Left lung (tissue), 4 donors: ENCODE measurements at regions not wholly inside any gene's neighbourhood (a gene's known extent, or its start where the extent isn't known, plus 50 kb on each side); places are given as distances from the start of the nearest gene placed in this dataset.

ENCODE experiments used
- ATAC-seq: fragments of 200-7000 bp; cut with Tn5 transposase; one replicate; pipeline ENCODE4 v1.9.1; 2020; ENCODE audit warnings: moderate library complexity
- DNase-seq, 4 donors: peaks; one replicate each; pipeline ENCODE4 v3.0.0-alpha.2; 2013 to 2020
- H3K27ac ChIP-seq, 2 donors: fragments of 200-600 bp; sonication (generic) in 1 of 2; one replicate each; pipeline versions ENCODE4 v1.5.0 to v1.8.0; 2020 to 2021
- H3K27me3 ChIP-seq, 2 donors: fragments of 200-600 bp; sonication (generic) in 1 of 2; one replicate each; pipeline versions ENCODE4 v1.5.0 to v1.8.0; 2020 to 2021
- H3K36me3 ChIP-seq, 2 donors: fragments of 200-600 bp; sonication (generic) in 1 of 2; one replicate each; pipeline versions ENCODE4 v1.5.0 to v1.8.0; 2020 to 2021
- H3K4me1 ChIP-seq, 2 donors: fragments of 200-600 bp; one replicate each; pipeline ENCODE4 v1.8.0; 2021
- H3K4me3 ChIP-seq, 2 donors: fragments of 200-600 bp; sonication (generic) in 1 of 2; one replicate each; pipeline versions ENCODE4 v1.5.0 to v1.8.0; 2020 to 2021; ENCODE audit warnings: mild to moderate bottlenecking in 1 of 2
- H3K9me3 ChIP-seq, 2 donors: fragments of 200-600 bp; sonication (generic) in 1 of 2; one replicate each; pipeline versions ENCODE4 v1.5.0 to v1.8.0; 2020 to 2021
- intact Hi-C, 2 donors: fragments of 100-400 bp; cut with DNase I; formaldehyde crosslinking; loops; one replicate each; pipeline versions ENCODE4 v1.11.2 to v1.14.2; 2022
- TF ChIP-seq, protein P1 (sequence below), 2 donors: fragments of 200-600 bp; sonication (generic) in 1 of 2; IDR thresholded peaks; one replicate each; pipeline versions ENCODE4 v1.5.0 to v1.8.0; 2021; ENCODE audit warnings: antibody characterized with exemption in 2 of 2
- donor health status: DM: no; HTN: yes; CAD: no.
- donor health status: DM: no; HTN: no; CAD: no.

DNA sequence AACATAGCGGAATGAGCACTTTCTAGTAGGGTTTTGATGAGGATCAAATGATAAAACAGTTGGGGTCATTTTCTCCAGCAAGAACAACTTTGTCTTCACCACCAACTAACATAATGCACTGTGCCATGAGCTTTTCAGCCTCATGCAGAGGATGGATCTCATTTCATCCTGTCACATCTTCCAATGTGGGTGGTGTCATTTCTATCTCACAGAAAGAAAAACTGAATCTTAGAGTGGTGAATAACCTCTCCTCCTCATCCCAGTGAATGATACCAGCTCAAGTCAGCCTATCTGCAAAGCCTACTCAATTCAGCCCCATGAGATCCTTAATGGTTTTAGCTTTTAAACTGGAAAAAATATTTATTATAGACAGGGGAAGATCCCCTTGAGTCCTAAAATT is 1147.2 kb downstream of the VRK1 start:
- DNase-seq (no peak), ATAC-seq (no peak)
- no peak overlapping the region for H3K27ac ChIP-seq
- no peaks in the 10 kb centered on the region for H3K27me3 ChIP-seq
- H3K4me1 ChIP-seq, result no peaks in the 10 kb centered on the region
- intact Hi-C loops, result no loop called here
- no peak overlapping the region for H3K4me3 ChIP-seq
- TF ChIP-seq, protein P1, sequence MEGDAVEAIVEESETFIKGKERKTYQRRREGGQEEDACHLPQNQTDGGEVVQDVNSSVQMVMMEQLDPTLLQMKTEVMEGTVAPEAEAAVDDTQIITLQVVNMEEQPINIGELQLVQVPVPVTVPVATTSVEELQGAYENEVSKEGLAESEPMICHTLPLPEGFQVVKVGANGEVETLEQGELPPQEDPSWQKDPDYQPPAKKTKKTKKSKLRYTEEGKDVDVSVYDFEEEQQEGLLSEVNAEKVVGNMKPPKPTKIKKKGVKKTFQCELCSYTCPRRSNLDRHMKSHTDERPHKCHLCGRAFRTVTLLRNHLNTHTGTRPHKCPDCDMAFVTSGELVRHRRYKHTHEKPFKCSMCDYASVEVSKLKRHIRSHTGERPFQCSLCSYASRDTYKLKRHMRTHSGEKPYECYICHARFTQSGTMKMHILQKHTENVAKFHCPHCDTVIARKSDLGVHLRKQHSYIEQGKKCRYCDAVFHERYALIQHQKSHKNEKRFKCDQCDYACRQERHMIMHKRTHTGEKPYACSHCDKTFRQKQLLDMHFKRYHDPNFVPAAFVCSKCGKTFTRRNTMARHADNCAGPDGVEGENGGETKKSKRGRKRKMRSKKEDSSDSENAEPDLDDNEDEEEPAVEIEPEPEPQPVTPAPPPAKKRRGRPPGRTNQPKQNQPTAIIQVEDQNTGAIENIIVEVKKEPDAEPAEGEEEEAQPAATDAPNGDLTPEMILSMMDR (IDR thresholded peaks at IDR 0.05), result no peak
- H3K9me3 ChIP-seq, result no peaks in the 10 kb centered on the region
- H3K36me3 ChIP-seq, result no peaks in the 10 kb centered on the region

DNA sequence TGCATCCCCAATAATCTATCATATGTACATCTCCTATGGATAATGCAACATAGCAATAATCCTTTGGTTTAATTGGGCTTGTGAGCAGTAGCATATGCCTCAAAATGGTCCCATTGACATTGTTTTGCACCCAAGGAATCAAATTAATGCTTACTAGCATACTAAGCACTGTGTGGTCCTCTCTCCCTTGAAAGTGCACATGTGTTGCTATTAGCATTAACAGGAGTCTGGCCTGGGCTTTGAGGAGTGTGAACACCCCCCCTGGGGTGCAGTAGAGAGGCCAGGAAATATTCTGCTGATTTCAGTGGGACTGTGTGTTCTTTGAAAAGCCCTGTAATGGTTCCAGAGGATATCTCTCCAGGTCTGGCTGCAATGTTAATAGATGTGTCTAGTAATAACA is 1148.4 kb downstream of the VRK1 start:
- Histone ChIP-seq H3K27me3 (no peaks in the 10 kb centered on the region), H3K9me3 (no peaks in the 10 kb centered on the region), H3K27ac (no peak overlapping the region), H3K36me3 (no peaks in the 10 kb centered on the region), H3K4me1 (no peaks in the 10 kb centered on the region), H3K4me3 (no peak overlapping the region)
- DNase-seq (no peak), ATAC-seq (no peak)
- intact Hi-C loops, result no loop called here
- TF ChIP-seq, protein P1 (IDR thresholded peaks at IDR 0.05), result no peak

DNA sequence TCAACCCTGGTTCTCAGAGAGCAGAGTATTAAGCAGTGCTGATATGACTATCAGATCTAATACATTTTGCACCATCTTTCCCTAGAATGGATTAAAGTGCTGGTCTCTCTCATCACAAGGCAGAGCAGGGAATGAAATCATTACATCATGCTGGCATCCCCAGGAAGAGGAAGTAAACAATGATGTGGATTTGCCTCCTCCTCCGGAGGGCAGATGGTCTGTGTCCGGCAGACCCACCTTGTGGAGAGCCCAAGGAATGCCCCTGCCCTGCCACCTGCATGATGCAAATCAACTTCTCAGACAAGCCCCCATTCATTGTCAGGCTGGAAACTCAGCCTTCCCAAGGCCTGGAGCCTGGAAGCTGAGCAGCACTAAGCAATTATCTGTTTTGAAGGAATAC is 1149.1 kb downstream of the VRK1 start:
- H3K27me3 ChIP-seq, result no peaks in the 10 kb centered on the region
- intact Hi-C loops, result no loop called here
- TF ChIP-seq, protein P1 (IDR thresholded peaks at IDR 0.05), result no peak
- no peaks in the 10 kb centered on the region for H3K9me3 ChIP-seq
- DNase-seq, result no peak
- no peak overlapping the region for H3K27ac ChIP-seq
- H3K4me3 ChIP-seq, result no peak overlapping the region
- H3K36me3 ChIP-seq, result no peaks in the 10 kb centered on the region
- no peaks in the 10 kb centered on the region for H3K4me1 ChIP-seq
- ATAC-seq, result no peak

DNA sequence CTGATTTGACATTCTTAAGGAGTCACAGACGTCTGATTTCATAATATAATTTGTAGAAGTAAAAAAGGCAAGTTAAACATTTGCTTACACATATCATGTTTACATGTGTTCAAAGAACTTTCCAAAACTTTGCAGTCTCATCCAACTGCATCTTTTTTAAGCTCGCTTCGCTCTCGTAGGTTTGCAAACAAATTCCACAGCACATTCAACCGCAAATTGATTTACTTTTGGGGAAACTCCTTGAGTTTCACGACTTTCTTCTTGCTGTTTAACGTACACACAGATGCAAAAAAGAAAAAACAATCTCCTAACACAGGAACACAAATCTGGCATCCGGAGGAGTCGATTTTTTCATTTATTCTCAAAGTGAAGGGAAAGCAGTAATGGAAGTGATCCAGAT is 1149.5 kb downstream of the VRK1 start:
- ATAC-seq (no peak), DNase-seq (no peak)
- Histone ChIP-seq H3K4me3 (no peak overlapping the region), H3K36me3 (no peaks in the 10 kb centered on the region), H3K27me3 (no peaks in the 10 kb centered on the region), H3K4me1 (no peaks in the 10 kb centered on the region), H3K9me3 (no peaks in the 10 kb centered on the region), H3K27ac (no peak overlapping the region)
- TF ChIP-seq, protein P1 (IDR thresholded peaks at IDR 0.05), result no peak
- intact Hi-C loops, result no loop called here

DNA sequence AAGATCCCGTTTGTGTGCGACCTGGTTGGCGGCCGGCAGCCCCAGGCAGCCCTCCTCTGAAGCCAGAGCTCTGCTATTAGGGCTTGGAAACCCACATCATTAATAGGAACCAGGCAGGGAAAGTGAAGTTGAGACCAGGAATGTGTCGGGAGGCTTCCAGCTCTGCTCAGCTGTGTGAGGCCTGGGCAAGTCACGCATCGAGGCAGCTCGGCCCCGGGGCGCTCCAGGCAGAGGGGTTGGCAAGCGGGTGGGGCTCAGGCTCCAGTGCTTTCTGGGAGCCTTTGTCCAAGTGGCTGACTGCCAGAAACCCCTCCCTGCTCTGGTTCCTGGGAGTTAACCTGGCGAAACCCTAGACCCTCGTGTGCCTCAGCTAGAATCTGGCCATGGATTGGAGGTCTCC is 1151.7 kb downstream of the VRK1 start:
- Histone ChIP-seq H3K36me3 (no peaks in the 10 kb centered on the region), H3K4me3 (no peak overlapping the region), H3K9me3 (no peaks in the 10 kb centered on the region), H3K27me3 (no peaks in the 10 kb centered on the region), H3K4me1 (no peaks in the 10 kb centered on the region), H3K27ac (no peak overlapping the region)
- TF ChIP-seq, protein P1 (IDR thresholded peaks at IDR 0.05), result no peak
- DNase-seq (no peak), ATAC-seq (no peak)
- intact Hi-C loops, result no loop called here
